ENCODE measurements at regions not wholly inside any gene's neighbourhood (a gene's known extent, or its start where the extent isn't known, plus 50 kb on each side); places are given as distances from the start of the nearest gene placed in this dataset.

DNA sequence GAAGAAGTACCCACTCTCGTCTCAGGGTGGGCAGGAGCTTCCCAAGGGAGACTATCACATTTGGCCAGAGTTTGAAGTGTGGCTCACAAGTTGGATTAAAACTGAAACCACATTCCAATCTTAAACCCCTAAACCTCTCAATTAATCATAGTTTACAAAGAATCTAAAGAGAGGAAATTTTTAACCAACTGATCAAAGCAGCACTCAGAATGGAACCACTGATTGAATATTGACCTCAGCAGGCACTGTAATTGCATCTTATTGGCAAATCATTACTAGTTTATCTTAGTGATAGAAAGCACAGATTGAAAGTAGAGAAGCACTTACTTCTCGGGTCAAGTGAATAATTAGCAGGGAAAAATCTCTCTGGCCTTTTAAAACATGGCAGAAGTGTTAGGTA is 491.6 kb downstream of the TOX3 start:
- H3K4me3 ChIP-seq (ENCODE audit: low read depth, low read length), result no peak overlapping the region
- no peak for DNase-seq (ENCODE audit: low read depth)
- TF ChIP-seq, protein P1, sequence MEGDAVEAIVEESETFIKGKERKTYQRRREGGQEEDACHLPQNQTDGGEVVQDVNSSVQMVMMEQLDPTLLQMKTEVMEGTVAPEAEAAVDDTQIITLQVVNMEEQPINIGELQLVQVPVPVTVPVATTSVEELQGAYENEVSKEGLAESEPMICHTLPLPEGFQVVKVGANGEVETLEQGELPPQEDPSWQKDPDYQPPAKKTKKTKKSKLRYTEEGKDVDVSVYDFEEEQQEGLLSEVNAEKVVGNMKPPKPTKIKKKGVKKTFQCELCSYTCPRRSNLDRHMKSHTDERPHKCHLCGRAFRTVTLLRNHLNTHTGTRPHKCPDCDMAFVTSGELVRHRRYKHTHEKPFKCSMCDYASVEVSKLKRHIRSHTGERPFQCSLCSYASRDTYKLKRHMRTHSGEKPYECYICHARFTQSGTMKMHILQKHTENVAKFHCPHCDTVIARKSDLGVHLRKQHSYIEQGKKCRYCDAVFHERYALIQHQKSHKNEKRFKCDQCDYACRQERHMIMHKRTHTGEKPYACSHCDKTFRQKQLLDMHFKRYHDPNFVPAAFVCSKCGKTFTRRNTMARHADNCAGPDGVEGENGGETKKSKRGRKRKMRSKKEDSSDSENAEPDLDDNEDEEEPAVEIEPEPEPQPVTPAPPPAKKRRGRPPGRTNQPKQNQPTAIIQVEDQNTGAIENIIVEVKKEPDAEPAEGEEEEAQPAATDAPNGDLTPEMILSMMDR (IDR thresholded peaks at IDR 0.05; ENCODE audit: insufficient read depth, low read length), result no peak

DNA sequence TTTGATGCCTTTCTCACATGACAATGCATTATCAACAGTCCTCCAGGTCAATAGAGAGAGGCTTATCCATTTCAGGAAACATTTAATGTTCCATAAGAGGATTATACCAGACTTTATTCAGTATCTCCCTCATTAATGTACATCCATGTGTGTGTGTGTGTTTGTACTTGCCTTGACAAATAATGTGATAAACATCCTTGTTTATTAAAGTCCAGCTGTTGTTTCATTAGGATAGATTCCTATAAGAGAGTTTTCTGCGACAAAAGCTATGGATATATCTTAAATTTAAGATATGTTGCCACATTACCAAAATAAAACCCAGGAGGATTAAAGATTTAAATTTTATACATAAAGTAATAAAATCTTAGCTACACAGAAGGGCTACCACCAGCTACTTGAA is 492.6 kb downstream of the TOX3 start:
- H3K4me3 ChIP-seq (ENCODE audit: low read depth, low read length), result no peak overlapping the region
- TF ChIP-seq, protein P1 (IDR thresholded peaks at IDR 0.05; ENCODE audit: insufficient read depth, low read length), result no peak
- no peak for DNase-seq (ENCODE audit: low read depth)

DNA sequence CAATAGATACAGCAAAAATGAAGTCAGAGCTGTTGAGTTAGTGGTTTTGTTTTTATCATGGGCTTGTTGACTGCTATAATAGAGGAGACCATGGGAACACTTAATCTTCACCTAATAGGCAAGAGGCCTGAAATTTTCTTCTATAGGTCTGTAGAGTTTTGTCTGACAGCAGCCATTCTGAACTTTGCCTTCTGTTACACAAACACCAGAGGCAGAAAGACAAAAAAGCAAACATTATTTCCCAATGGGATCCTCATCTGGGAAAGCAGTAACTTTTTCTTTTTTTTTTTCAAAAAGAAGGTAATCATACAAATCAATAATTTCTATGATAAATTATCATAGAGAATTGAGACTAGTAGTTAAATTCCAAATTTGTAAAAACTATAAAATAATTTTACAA is 494.1 kb downstream of the TOX3 start:
- no peak for DNase-seq (ENCODE audit: low read depth)
- TF ChIP-seq, protein P1 (IDR thresholded peaks at IDR 0.05; ENCODE audit: insufficient read depth, low read length), result no peak
- no peak overlapping the region for H3K4me3 ChIP-seq (ENCODE audit: low read depth, low read length)

DNA sequence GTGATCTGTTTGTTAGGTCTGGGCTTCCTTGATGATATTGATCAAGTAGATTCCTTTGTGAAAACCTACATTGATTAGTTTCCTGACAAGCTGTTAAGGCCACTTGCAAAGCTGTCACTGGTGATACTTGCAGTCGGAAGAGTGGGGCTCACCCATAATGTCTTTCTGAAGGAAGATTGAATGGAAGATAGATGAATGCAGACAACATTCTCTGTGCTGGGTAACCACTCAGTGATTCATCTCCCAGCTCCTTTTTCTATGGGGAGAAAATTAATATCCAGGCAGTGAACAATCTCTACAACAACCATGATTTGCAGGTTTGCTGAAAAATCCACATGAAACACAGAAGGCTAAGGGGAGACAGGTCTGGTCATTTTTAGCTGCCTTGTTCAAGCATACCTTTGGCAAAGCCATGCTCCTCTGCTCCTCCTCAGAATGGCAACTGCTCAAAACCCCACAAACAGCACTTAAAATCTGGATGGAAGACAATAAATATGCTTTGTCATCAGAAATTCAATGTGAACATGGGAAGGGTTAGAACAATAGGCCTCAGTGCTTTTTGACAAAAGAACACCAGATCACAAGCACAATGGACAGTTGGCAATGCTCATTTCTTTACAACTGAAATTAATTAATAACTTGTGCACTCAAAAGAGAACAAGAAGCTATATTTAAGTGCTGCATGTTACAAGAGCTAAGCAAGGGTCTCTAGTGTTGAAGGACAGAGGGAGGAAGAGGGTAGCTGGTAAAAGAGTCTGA is 495.4 kb downstream of the TOX3 start:
- DNase-seq (ENCODE audit: low read depth), result no peak
- TF ChIP-seq, protein P1 (IDR thresholded peaks at IDR 0.05; ENCODE audit: insufficient read depth, low read length), result no peak
- no peak overlapping the region for H3K4me3 ChIP-seq (ENCODE audit: low read depth, low read length)

DNA sequence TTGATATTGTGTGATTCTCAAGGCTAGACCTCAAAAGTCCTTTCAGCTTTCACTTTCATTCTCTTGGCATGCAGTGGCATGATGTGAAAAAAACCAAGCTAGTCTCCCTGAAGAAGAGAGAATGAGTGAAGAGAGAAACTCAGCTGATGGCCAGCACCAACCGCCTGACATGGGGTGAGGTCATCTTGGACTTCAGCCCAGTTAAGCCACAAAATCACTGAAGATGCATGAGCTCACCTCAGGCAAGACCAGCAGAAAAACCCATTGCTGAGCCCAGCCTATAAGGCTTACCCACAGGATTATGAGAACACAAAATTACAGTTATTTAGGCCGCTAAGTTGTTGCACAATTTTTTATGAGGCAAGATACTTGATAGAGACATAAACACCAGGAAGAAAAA is 496.5 kb downstream of the TOX3 start:
- no peak for DNase-seq (ENCODE audit: low read depth)
- H3K4me3 ChIP-seq (ENCODE audit: low read depth, low read length), result no peak overlapping the region
- TF ChIP-seq, protein P1 (IDR thresholded peaks at IDR 0.05; ENCODE audit: insufficient read depth, low read length), result no peak

DNA sequence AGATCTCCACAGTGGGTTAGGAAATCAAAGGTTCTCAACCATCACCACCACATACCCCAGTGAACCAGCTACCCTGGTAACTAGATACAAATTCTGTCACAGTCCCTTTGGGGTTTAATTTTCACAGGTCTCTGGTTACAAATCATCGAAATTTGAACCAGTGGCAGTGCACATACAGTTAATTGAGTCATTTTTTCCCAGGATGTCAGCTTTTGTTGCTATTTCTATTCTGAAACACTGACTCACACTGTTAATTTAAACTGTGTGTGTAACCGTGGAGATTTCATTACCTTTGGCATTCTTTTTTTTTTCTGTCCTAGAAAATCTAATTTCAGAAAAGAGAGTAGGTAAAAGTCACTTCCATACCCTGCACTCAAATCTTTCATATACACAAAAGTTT is 511.5 kb downstream of the TOX3 start:
- H3K4me3 ChIP-seq (ENCODE audit: low read depth, low read length), result no peak overlapping the region
- no peak for DNase-seq (ENCODE audit: low read depth)
- TF ChIP-seq, protein P1 (IDR thresholded peaks at IDR 0.05; ENCODE audit: insufficient read depth, low read length), result no peak

DNA sequence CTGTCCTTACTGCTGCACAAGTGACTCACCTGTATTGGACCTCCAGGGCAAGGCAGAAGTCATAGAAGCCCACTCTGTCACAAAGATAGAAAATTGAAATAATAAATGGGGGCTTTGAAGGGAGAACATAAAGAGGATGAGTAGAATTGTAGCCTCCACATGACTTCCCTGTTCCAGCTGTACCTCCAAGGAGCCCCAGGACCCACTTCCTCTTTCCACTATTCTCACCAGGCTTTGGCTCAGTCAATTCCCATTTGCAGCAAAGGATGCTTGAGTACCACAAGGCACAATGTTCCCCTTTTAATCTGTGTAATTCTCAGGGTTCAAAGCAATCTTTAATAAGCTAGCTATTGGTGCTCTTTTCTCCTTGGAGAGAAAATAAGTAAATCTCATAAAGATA is 512.1 kb downstream of the TOX3 start:
- no peak overlapping the region for H3K4me3 ChIP-seq (ENCODE audit: low read depth, low read length)
- no peak for DNase-seq (ENCODE audit: low read depth)
- TF ChIP-seq, protein P1 (IDR thresholded peaks at IDR 0.05; ENCODE audit: insufficient read depth, low read length), result no peak

All from fibroblast of the aortic adventitia (primary cell).